ENCODE measurements at regions not wholly inside any gene's neighbourhood (a gene's known extent, or its start where the extent isn't known, plus 50 kb on each side); places are given as distances from the start of the nearest gene placed in this dataset.

DNA sequence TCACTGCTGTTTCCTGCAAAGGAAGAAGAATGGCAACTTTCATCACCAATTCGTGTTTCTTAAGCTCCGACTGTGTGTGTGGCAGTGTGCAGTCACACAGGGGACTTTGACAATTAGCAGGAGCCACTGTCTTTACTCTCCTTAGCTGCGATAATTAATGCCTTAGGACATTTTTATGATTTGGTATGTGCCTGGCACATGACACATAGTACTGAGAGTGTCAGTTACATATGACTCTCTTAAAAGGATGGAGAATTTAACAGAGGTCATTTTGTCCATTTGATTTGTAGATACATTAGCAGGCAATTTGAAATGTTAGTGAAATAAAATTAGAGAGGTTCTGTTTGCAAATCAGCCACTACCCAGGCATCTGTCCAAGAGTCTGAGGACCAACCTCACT is 128.9 kb upstream of the VEPH1 start:
- H2AFZ ChIP-seq (ENCODE audit: low read length): no peak overlapping the region
- no peaks in the 10 kb centered on the region for H3K9me3 ChIP-seq (ENCODE audit: low read length)
- H3K4me2 ChIP-seq (ENCODE audit: low read length): no peak overlapping the region
- TF ChIP-seq, protein P1, sequence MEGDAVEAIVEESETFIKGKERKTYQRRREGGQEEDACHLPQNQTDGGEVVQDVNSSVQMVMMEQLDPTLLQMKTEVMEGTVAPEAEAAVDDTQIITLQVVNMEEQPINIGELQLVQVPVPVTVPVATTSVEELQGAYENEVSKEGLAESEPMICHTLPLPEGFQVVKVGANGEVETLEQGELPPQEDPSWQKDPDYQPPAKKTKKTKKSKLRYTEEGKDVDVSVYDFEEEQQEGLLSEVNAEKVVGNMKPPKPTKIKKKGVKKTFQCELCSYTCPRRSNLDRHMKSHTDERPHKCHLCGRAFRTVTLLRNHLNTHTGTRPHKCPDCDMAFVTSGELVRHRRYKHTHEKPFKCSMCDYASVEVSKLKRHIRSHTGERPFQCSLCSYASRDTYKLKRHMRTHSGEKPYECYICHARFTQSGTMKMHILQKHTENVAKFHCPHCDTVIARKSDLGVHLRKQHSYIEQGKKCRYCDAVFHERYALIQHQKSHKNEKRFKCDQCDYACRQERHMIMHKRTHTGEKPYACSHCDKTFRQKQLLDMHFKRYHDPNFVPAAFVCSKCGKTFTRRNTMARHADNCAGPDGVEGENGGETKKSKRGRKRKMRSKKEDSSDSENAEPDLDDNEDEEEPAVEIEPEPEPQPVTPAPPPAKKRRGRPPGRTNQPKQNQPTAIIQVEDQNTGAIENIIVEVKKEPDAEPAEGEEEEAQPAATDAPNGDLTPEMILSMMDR (IDR thresholded peaks at IDR 0.05; ENCODE audit: low read length): no peak
- TF ChIP-seq EZH2 (IDR thresholded peaks at IDR 0.05; ENCODE audit: borderline replicate concordance, low read length): no peak
- no peaks in the 10 kb centered on the region for H3F3A ChIP-seq (ENCODE audit: insufficient read depth, low read length)
- no peak overlapping the region for H3K9ac ChIP-seq (ENCODE audit: low read length)
- H3K4me1 ChIP-seq (ENCODE audit: insufficient read depth, low read length, severe bottlenecking): no peaks in the 10 kb centered on the region
- no peaks in the 10 kb centered on the region for H3K79me2 ChIP-seq (ENCODE audit: insufficient read depth, low read length)
- H4K20me1 ChIP-seq (ENCODE audit: insufficient read depth, low read length): no peaks in the 10 kb centered on the region
- no peaks in the 10 kb centered on the region for H3K27me3 ChIP-seq (ENCODE audit: insufficient read depth, low read length)
- H3K4me3 ChIP-seq (ENCODE audit: low read depth, low read length, poor library complexity, severe bottlenecking): no peak overlapping the region
- no peak overlapping the region for H3K27ac ChIP-seq (ENCODE audit: low read depth, low read length, poor library complexity, severe bottlenecking)
- no peaks in the 10 kb centered on the region for H3K36me3 ChIP-seq (ENCODE audit: insufficient read depth, low read length)
- H3K9me2 ChIP-seq (ENCODE audit: low read depth, low read length): no peaks in the 10 kb centered on the region

DNA sequence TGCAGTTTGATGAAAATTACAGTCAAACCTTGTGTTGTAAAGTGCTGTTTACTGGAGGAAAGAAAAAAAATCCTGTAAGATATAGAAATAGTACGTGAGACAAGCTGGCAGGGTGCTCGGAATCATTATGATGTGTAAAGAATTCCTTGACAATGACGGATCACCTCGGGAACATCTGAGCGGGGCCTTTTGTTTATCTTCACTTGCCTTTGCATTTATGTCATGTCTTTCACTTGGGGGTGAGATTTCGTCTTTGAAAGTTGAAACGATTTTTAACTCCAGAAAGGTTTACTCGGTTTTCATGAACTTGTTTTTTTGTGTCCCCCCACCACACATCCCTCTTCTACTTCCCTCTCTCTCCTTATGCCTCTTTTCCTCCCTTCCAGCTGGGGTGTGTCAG is 128.3 kb upstream of the VEPH1 start:
- H3K27ac ChIP-seq (ENCODE audit: low read depth, low read length, poor library complexity, severe bottlenecking): no peak overlapping the region
- H3K4me2 ChIP-seq (ENCODE audit: low read length): no peak overlapping the region
- H3K4me3 ChIP-seq (ENCODE audit: low read depth, low read length, poor library complexity, severe bottlenecking): no peak overlapping the region
- no peaks in the 10 kb centered on the region for H3K36me3 ChIP-seq (ENCODE audit: insufficient read depth, low read length)
- no peaks in the 10 kb centered on the region for H3K27me3 ChIP-seq (ENCODE audit: insufficient read depth, low read length)
- no peaks in the 10 kb centered on the region for H3F3A ChIP-seq (ENCODE audit: insufficient read depth, low read length)
- no peaks in the 10 kb centered on the region for H3K4me1 ChIP-seq (ENCODE audit: insufficient read depth, low read length, severe bottlenecking)
- no peaks in the 10 kb centered on the region for H3K79me2 ChIP-seq (ENCODE audit: insufficient read depth, low read length)
- TF ChIP-seq EZH2 (IDR thresholded peaks at IDR 0.05; ENCODE audit: borderline replicate concordance, low read length): no peak
- TF ChIP-seq, protein P1 (IDR thresholded peaks at IDR 0.05; ENCODE audit: low read length): no peak
- no peaks in the 10 kb centered on the region for H3K9me2 ChIP-seq (ENCODE audit: low read depth, low read length)
- H4K20me1 ChIP-seq (ENCODE audit: insufficient read depth, low read length): no peaks in the 10 kb centered on the region
- H2AFZ ChIP-seq (ENCODE audit: low read length): no peak overlapping the region
- H3K9me3 ChIP-seq (ENCODE audit: low read length): no peaks in the 10 kb centered on the region
- H3K9ac ChIP-seq (ENCODE audit: low read length): no peak overlapping the region

DNA sequence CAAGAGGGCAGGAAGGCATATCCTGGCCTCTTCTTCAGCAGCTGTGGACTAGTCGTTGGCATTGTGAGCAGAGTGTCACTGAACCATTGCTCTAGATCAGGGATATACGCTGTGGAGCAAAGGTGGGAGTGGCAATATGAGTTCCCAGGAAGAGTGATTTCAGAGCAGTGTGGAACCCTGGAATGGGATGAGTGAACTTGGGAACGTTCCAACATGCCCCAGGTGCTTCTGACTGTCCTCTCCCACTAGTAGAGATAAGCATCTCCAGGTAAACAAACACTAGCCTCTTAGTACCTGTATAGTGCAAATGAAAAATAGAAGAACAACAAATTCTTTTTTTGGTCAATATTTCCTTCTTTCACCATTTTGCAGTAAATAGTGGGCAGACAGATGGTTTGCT is 123.6 kb upstream of the VEPH1 start:
- Histone ChIP-seq H4K20me1 (ENCODE audit: insufficient read depth, low read length) (no peaks in the 10 kb centered on the region), H3K79me2 (ENCODE audit: insufficient read depth, low read length) (no peaks in the 10 kb centered on the region), H3K4me3 (ENCODE audit: low read depth, low read length, poor library complexity, severe bottlenecking) (no peak overlapping the region), H3K27me3 (ENCODE audit: insufficient read depth, low read length) (no peaks in the 10 kb centered on the region), H3K9me2 (ENCODE audit: low read depth, low read length) (no peaks in the 10 kb centered on the region), H3K9ac (ENCODE audit: low read length) (no peak overlapping the region), H3K9me3 (ENCODE audit: low read length) (no peaks in the 10 kb centered on the region), H3F3A (ENCODE audit: insufficient read depth, low read length) (no peaks in the 10 kb centered on the region), H3K4me1 (ENCODE audit: insufficient read depth, low read length, severe bottlenecking) (no peaks in the 10 kb centered on the region), H3K36me3 (ENCODE audit: insufficient read depth, low read length) (no peaks in the 10 kb centered on the region), H2AFZ (ENCODE audit: low read length) (no peak overlapping the region), H3K27ac (ENCODE audit: low read depth, low read length, poor library complexity, severe bottlenecking) (no peak overlapping the region), H3K4me2 (ENCODE audit: low read length) (no peak overlapping the region)
- TF ChIP-seq, protein P1 (IDR thresholded peaks at IDR 0.05; ENCODE audit: low read length): no peak
- TF ChIP-seq EZH2 (IDR thresholded peaks at IDR 0.05; ENCODE audit: borderline replicate concordance, low read length): no peak
